CD4-positive, alpha-beta memory T cell (primary cell): ENCODE measurements at regions not wholly inside any gene's neighbourhood (a gene's known extent, or its start where the extent isn't known, plus 50 kb on each side); places are given as distances from the start of the nearest gene placed in this dataset.

Source experiments
- CTCF ChIA-PET: fragments of 350-600 bp; sonication (Branson Sonifier 250); formaldehyde crosslinking; loops from one replicate; lab custom pipeline; 2021; ENCODE audit warnings: inconsistent platforms; ENCODE audit not compliant: partially characterized antibody; lab: Charles Lee
- POLR2A ChIA-PET: fragments of 350-600 bp; sonication (Branson Sonifier 250); formaldehyde crosslinking; loops from one replicate; lab custom pipeline; 2021; ENCODE audit not compliant: partially characterized antibody; lab: Charles Lee
- DNase-seq, 5 donors: peaks; one replicate each; pipeline versions ENCODE4 v3.0.0 to v3.0.0-alpha.2; 2020 to 2022; ENCODE audit warnings: mixed read lengths in 1 of 5
- H3K27ac ChIP-seq: one replicate; pipeline ENCODE4 v1.7.0; 2013; ENCODE audit warnings: low read depth, low read length
- H3K27me3 ChIP-seq: 2 replicates; pipeline ENCODE4 v1.7.0; 2013; ENCODE audit warnings: mild to moderate bottlenecking, low read length, moderate library complexity; ENCODE audit not compliant: insufficient read depth
- H3K36me3 ChIP-seq: 2 replicates; pipeline ENCODE4 v1.7.0; 2013; ENCODE audit warnings: mild to moderate bottlenecking, low read length, moderate library complexity; ENCODE audit not compliant: insufficient read depth
- H3K4me1 ChIP-seq: 2 replicates; pipeline ENCODE4 v1.7.0; 2013; ENCODE audit warnings: mild to moderate bottlenecking, low read length, moderate library complexity; ENCODE audit not compliant: insufficient read depth
- H3K4me3 ChIP-seq, 2 donors: one replicate each; pipeline ENCODE4 v1.7.0; 2013; ENCODE audit warnings: low read length in 2 of 2, mild to moderate bottlenecking in 1 of 2
- H3K9me3 ChIP-seq, 2 donors: one replicate each; pipeline ENCODE4 v1.7.0; 2013; ENCODE audit warnings: low read length in 2 of 2, control low read depth in 1 of 2; ENCODE audit not compliant: control insufficient read depth in 1 of 2
- H3K27ac Mint-ChIP-seq, 7 donors: one replicate each; pipeline ENCODE4 v1.8.0; 2020 to 2021; ENCODE audit warnings: mixed read lengths in 7 of 7, mild to moderate bottlenecking in 6 of 7, inconsistent platforms in 3 of 7, moderate library complexity in 3 of 7
- H3K27me3 Mint-ChIP-seq, 2 donors: one replicate each; pipeline ENCODE4 v1.8.0; 2020 to 2021; ENCODE audit warnings: mixed read lengths in 2 of 2
- H3K36me3 Mint-ChIP-seq, 2 donors: one replicate each; pipeline ENCODE4 v1.8.0; 2020 to 2021; ENCODE audit warnings: mixed read lengths in 2 of 2, inconsistent platforms in 1 of 2, mild to moderate bottlenecking in 1 of 2
- H3K4me1 Mint-ChIP-seq, 4 donors: one replicate each; pipeline ENCODE4 v1.8.0; 2020 to 2021; ENCODE audit warnings: mixed read lengths in 4 of 4, mild to moderate bottlenecking in 1 of 4
- H3K4me3 Mint-ChIP-seq, 8 donors: one replicate each; pipeline ENCODE4 v1.8.0; 2020 to 2021; ENCODE audit warnings: mixed read lengths in 8 of 8, mild to moderate bottlenecking in 7 of 8, moderate library complexity in 6 of 8, inconsistent platforms in 3 of 8
- H3K9me3 Mint-ChIP-seq, 8 donors: one replicate each; pipeline ENCODE4 v1.8.0; 2020 to 2021; ENCODE audit warnings: mixed read lengths in 8 of 8, mild to moderate bottlenecking in 5 of 8, inconsistent platforms in 3 of 8, moderate library complexity in 1 of 8
- intact Hi-C: fragments of 100-400 bp; cut with micrococcal nuclease; formaldehyde crosslinking; loops from one replicate; pipeline ENCODE4 v1.15.1; 2023

GRCh38 chr9:2260417-2261306 is 245.5 kb downstream of the SMARCA2 start:
- no peak overlapping the region for H3K27ac ChIP-seq
- peaks cover 4 to 7% (median 5%) of the 10 kb centered on the region in 4 donors for H3K4me1 Mint-ChIP-seq
- DNase-seq: no peak
- H3K27me3 ChIP-seq: no peaks in the 10 kb centered on the region
- intact Hi-C loops: no loop called here
- H3K27me3 Mint-ChIP-seq: peaks cover 3 to 8% of the 10 kb centered on the region in 2 donors
- no peak overlapping the region for H3K27ac Mint-ChIP-seq
- no peaks in the 10 kb centered on the region for H3K36me3 Mint-ChIP-seq
- ChIA-PET POLR2A (no interaction called here), CTCF (no interaction called here)
- peaks cover 0 to 5% (median 0%) of the 10 kb centered on the region in 8 donors for H3K9me3 Mint-ChIP-seq
- H3K36me3 ChIP-seq: no peaks in the 10 kb centered on the region
- no peaks in the 10 kb centered on the region for H3K4me1 ChIP-seq
- no peak overlapping the region for H3K4me3 Mint-ChIP-seq
- no peaks in the 10 kb centered on the region for H3K9me3 ChIP-seq
- H3K4me3 ChIP-seq: no peak overlapping the region

GRCh38 chr9:2261421-2262103 is 246.4 kb downstream of the SMARCA2 start:
- H3K4me3 Mint-ChIP-seq: no peak overlapping the region
- no peak overlapping the region for H3K27ac Mint-ChIP-seq
- H3K9me3 Mint-ChIP-seq: peaks cover 0 to 5% (median 0%) of the 10 kb centered on the region in 8 donors
- H3K4me3 ChIP-seq: no peak overlapping the region
- H3K36me3 Mint-ChIP-seq: no peaks in the 10 kb centered on the region
- H3K9me3 ChIP-seq: no peaks in the 10 kb centered on the region
- H3K36me3 ChIP-seq: no peaks in the 10 kb centered on the region
- ChIA-PET POLR2A (no interaction called here), CTCF (no interaction called here)
- H3K27me3 Mint-ChIP-seq: peaks cover 1 to 8% of the 10 kb centered on the region in 2 donors
- H3K4me1 ChIP-seq: no peaks in the 10 kb centered on the region
- no peak overlapping the region for H3K27ac ChIP-seq
- H3K27me3 ChIP-seq: no peaks in the 10 kb centered on the region
- DNase-seq: no peak
- intact Hi-C loops: no loop called here
- H3K4me1 Mint-ChIP-seq: peaks cover 4 to 7% (median 5%) of the 10 kb centered on the region in 4 donors

- Histone ChIP-seq H3K9me3 (no peaks in the 10 kb centered on the region), H3K27me3 (no peaks in the 10 kb centered on the region), H3K4me1 (no peaks in the 10 kb centered on the region), H3K4me3 (no peak overlapping the region), H3K27ac (no peak overlapping the region), H3K36me3 (no peaks in the 10 kb centered on the region)
- ChIA-PET CTCF (no interaction called here), POLR2A (no interaction called here)
- no peak for DNase-seq
- peaks cover 1 to 7% of the 10 kb centered on the region in 2 donors for H3K27me3 Mint-ChIP-seq
- H3K4me3 Mint-ChIP-seq: no peak overlapping the region
- no peaks in the 10 kb centered on the region for H3K36me3 Mint-ChIP-seq
- H3K4me1 Mint-ChIP-seq: peaks cover 4 to 7% (median 5%) of the 10 kb centered on the region in 4 donors
- H3K9me3 Mint-ChIP-seq: peaks cover 0 to 5% (median 0%) of the 10 kb centered on the region in 8 donors
- intact Hi-C loops: no loop called here
- H3K27ac Mint-ChIP-seq: no peak overlapping the region
These were observed 247.4 kb downstream of the SMARCA2 start for GRCh38 chr9:2262386-2263071.

- intact Hi-C loops: no loop called here
- no peaks in the 10 kb centered on the region for H3K36me3 ChIP-seq
- no peak overlapping the region for H3K27ac Mint-ChIP-seq
- no peaks in the 10 kb centered on the region for H3K4me1 ChIP-seq
- H3K27me3 ChIP-seq: no peaks in the 10 kb centered on the region
- H3K4me1 Mint-ChIP-seq: peaks cover 4 to 7% (median 5%) of the 10 kb centered on the region in 4 donors
- peaks cover 0 to 5% (median 0%) of the 10 kb centered on the region in 8 donors for H3K9me3 Mint-ChIP-seq
- no peak overlapping the region for H3K4me3 Mint-ChIP-seq
- DNase-seq: no peak
- no peaks in the 10 kb centered on the region for H3K36me3 Mint-ChIP-seq
- POLR2A ChIA-PET: no interaction called here
- no peaks in the 10 kb centered on the region for H3K9me3 ChIP-seq
- H3K27ac ChIP-seq: no peak overlapping the region
- CTCF ChIA-PET: no interaction called here
- peaks cover 1 to 10% of the 10 kb centered on the region in 2 donors for H3K27me3 Mint-ChIP-seq
- H3K4me3 ChIP-seq: no peak overlapping the region
These were observed 248.0 kb downstream of the SMARCA2 start for GRCh38 chr9:2263111-2263510.

GRCh38 chr9:2263665-2264064 is 248.5 kb downstream of the SMARCA2 start:
- H3K4me3 ChIP-seq: no peak overlapping the region
- no peaks in the 10 kb centered on the region for H3K36me3 Mint-ChIP-seq
- no peaks in the 10 kb centered on the region for H3K27me3 ChIP-seq
- POLR2A ChIA-PET: no interaction called here
- no peak overlapping the region for H3K4me3 Mint-ChIP-seq
- intact Hi-C loops: no loop called here
- no peaks in the 10 kb centered on the region for H3K4me1 ChIP-seq
- no peak overlapping the region for H3K27ac ChIP-seq
- no peak overlapping the region for H3K27ac Mint-ChIP-seq
- no peaks in the 10 kb centered on the region for H3K36me3 ChIP-seq
- DNase-seq: no peak
- H3K4me1 Mint-ChIP-seq: peaks cover 4 to 7% (median 5%) of the 10 kb centered on the region in 4 donors
- peaks cover 1 to 10% of the 10 kb centered on the region in 2 donors for H3K27me3 Mint-ChIP-seq
- H3K9me3 Mint-ChIP-seq: peaks cover 0 to 5% (median 0%) of the 10 kb centered on the region in 8 donors
- no peaks in the 10 kb centered on the region for H3K9me3 ChIP-seq
- CTCF ChIA-PET: no interaction called here

- Mint-ChIP-seq H3K4me3 (no peak overlapping the region), H3K36me3 (no peaks in the 10 kb centered on the region), H3K9me3 (peaks cover 0 to 5% (median 0%) of the 10 kb centered on the region in 8 donors), H3K27ac (no peak overlapping the region), H3K27me3 (peaks cover 4 to 10% of the 10 kb centered on the region in 2 donors), H3K4me1 (peaks cover 4 to 7% (median 5%) of the 10 kb centered on the region in 4 donors)
- H3K27me3 ChIP-seq: no peaks in the 10 kb centered on the region
- intact Hi-C loops: no loop called here
- ChIA-PET POLR2A (no interaction called here), CTCF (no interaction called here)
- DNase-seq: no peak
- no peaks in the 10 kb centered on the region for H3K4me1 ChIP-seq
- no peaks in the 10 kb centered on the region for H3K9me3 ChIP-seq
- no peak overlapping the region for H3K27ac ChIP-seq
- H3K4me3 ChIP-seq: no peak overlapping the region
- no peaks in the 10 kb centered on the region for H3K36me3 ChIP-seq
These were observed 248.9 kb downstream of the SMARCA2 start for GRCh38 chr9:2264081-2264480.
